SK-N-SH treated with all-trans-retinoic acid at 6 μM for 48 hours (cell line): ENCODE measurements at regions not wholly inside any gene's neighbourhood (a gene's known extent, or its start where the extent isn't known, plus 50 kb on each side); places are given as distances from the start of the nearest gene placed in this dataset.

Source experiments
- ATAC-seq: fragments of 200-7000 bp; cut with Tn5 transposase; 3 replicates; pipeline ENCODE4 v1.9.1; 2020; ENCODE audit warnings: mild to moderate bottlenecking, moderate library complexity
- ARNTL ChIP-seq: fragments of 450-650 bp; formaldehyde crosslinking; IDR thresholded peaks from 2 replicates; pipeline ENCODE4 v1.5.0; 2020; ENCODE audit warnings: low read depth, mild to moderate bottlenecking, moderate library complexity, borderline replicate concordance
- ESRRG ChIP-seq: fragments of 250-450 bp; sonication (Bioruptor Pico); IDR thresholded peaks from 2 replicates; pipeline ENCODE4 v1.6.1; 2021; ENCODE audit warnings: mild to moderate bottlenecking
- GLIS3 ChIP-seq: fragments of 250-450 bp; sonication (Bioruptor Pico); IDR thresholded peaks from 2 replicates; pipeline ENCODE4 v1.5.0; 2020; ENCODE audit warnings: mild to moderate bottlenecking, moderate library complexity
- PPARA ChIP-seq: fragments of 250-450 bp; sonication (Bioruptor Pico); IDR thresholded peaks from 2 replicates; pipeline ENCODE4 v1.5.0; 2020; ENCODE audit warnings: mild to moderate bottlenecking, borderline replicate concordance
- SNAI2 ChIP-seq: fragments of 250-450 bp; sonication (Bioruptor Pico); IDR thresholded peaks from 2 replicates; pipeline ENCODE4 v1.5.0; 2020; ENCODE audit warnings: mild to moderate bottlenecking, moderate library complexity
- TCF4 ChIP-seq: fragments of 250-450 bp; sonication (Bioruptor Pico); IDR thresholded peaks from 2 replicates; pipeline ENCODE4 v1.8.0; 2021; ENCODE audit warnings: mild to moderate bottlenecking, moderate library complexity, borderline replicate concordance
- ZFP3 ChIP-seq: fragments of 250-450 bp; sonication (Bioruptor Pico); IDR thresholded peaks from 2 replicates; pipeline ENCODE4 v1.5.0; 2020; ENCODE audit warnings: mild to moderate bottlenecking, moderate library complexity
- ZNF565 ChIP-seq: fragments of 450-650 bp; formaldehyde crosslinking; conservative IDR thresholded peaks from 2 replicates; pipeline ENCODE4 v1.5.0; 2020; ENCODE audit warnings: low read depth, mild to moderate bottlenecking, moderate library complexity
- ZNF70 ChIP-seq: fragments of 450-650 bp; formaldehyde crosslinking; IDR thresholded peaks from 2 replicates; pipeline ENCODE4 v1.5.0; 2020; ENCODE audit warnings: mild to moderate bottlenecking, moderate library complexity
- TF ChIP-seq, protein P1 (sequence below): fragments of 250-450 bp; sonication (Bioruptor Pico); IDR thresholded peaks from 2 replicates; pipeline ENCODE4 v1.5.1; 2020; ENCODE audit warnings: low read depth, mild to moderate bottlenecking, moderate library complexity
- TF ChIP-seq, protein P2 (sequence below): fragments of 250-450 bp; sonication (Bioruptor Pico); IDR thresholded peaks from 2 replicates; pipeline ENCODE4 v1.8.0; 2020; ENCODE audit warnings: mild to moderate bottlenecking, moderate library complexity, borderline replicate concordance
- TF ChIP-seq, protein P3 (sequence below): fragments of 250-450 bp; sonication (Bioruptor Pico); IDR thresholded peaks from 2 replicates; pipeline ENCODE4 v1.5.1; 2021; ENCODE audit warnings: mild to moderate bottlenecking, moderate library complexity
- TF ChIP-seq, protein P4 (sequence below): fragments of 250-450 bp; sonication (Bioruptor Pico); IDR thresholded peaks from 2 replicates; pipeline ENCODE4 v1.5.0; 2020; ENCODE audit warnings: mild to moderate bottlenecking, moderate library complexity
- TF ChIP-seq, protein P5 (sequence below): fragments of 250-450 bp; sonication (Bioruptor Pico); IDR thresholded peaks from 2 replicates; pipeline ENCODE4 v1.8.0; 2021; ENCODE audit warnings: low read depth, mild to moderate bottlenecking, moderate library complexity, borderline replicate concordance

DNA sequence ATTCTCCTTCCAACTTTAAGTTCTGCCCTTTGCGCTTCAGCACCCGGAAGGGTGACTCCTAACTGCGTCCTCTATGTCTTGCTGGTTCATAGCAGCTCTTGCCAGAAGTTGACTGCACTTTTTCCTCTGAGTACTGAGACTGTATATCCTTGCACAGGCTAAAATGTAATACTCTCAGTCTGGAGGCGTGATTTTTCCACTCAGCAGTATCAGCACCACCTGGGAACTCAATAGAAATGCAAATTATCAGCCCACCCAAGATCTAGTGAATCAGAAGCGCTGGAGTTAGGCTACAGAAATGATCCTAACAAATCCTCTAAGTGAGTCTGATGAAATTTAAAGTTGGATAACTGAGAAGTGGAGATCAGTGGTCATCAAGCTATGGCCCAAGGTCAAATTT, 1611.9 kb upstream of the SLC10A2 start:
- TF ChIP-seq ZFP3 (no peak), ZNF70 (CRISPR knock-in tag) (no peak), ARNTL (CRISPR knock-in tag) (no peak), ZNF565 (no peak), ESRRG (CRISPR knock-in tag) (no peak)
- TF ChIP-seq, protein P1, sequence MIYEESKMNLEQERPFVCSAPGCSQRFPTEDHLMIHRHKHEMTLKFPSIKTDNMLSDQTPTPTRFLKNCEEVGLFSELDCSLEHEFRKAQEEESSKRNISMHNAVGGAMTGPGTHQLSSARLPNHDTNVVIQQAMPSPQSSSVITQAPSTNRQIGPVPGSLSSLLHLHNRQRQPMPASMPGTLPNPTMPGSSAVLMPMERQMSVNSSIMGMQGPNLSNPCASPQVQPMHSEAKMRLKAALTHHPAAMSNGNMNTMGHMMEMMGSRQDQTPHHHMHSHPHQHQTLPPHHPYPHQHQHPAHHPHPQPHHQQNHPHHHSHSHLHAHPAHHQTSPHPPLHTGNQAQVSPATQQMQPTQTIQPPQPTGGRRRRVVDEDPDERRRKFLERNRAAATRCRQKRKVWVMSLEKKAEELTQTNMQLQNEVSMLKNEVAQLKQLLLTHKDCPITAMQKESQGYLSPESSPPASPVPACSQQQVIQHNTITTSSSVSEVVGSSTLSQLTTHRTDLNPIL (CRISPR knock-in tag) = no peak
- ATAC-seq = no peak

- ATAC-seq = no peak
- TF ChIP-seq ESRRG (CRISPR knock-in tag) = no peak
- TF ChIP-seq SNAI2 (CRISPR knock-in tag) = no peak
- TF ChIP-seq ARNTL (CRISPR knock-in tag) = no peak
- no peak for TF ChIP-seq GLIS3 (CRISPR knock-in tag)
- TF ChIP-seq, protein P2, sequence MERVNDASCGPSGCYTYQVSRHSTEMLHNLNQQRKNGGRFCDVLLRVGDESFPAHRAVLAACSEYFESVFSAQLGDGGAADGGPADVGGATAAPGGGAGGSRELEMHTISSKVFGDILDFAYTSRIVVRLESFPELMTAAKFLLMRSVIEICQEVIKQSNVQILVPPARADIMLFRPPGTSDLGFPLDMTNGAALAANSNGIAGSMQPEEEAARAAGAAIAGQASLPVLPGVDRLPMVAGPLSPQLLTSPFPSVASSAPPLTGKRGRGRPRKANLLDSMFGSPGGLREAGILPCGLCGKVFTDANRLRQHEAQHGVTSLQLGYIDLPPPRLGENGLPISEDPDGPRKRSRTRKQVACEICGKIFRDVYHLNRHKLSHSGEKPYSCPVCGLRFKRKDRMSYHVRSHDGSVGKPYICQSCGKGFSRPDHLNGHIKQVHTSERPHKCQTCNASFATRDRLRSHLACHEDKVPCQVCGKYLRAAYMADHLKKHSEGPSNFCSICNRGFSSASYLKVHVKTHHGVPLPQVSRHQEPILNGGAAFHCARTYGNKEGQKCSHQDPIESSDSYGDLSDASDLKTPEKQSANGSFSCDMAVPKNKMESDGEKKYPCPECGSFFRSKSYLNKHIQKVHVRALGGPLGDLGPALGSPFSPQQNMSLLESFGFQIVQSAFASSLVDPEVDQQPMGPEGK (CRISPR knock-in tag) = no peak
- TF ChIP-seq, protein P3, sequence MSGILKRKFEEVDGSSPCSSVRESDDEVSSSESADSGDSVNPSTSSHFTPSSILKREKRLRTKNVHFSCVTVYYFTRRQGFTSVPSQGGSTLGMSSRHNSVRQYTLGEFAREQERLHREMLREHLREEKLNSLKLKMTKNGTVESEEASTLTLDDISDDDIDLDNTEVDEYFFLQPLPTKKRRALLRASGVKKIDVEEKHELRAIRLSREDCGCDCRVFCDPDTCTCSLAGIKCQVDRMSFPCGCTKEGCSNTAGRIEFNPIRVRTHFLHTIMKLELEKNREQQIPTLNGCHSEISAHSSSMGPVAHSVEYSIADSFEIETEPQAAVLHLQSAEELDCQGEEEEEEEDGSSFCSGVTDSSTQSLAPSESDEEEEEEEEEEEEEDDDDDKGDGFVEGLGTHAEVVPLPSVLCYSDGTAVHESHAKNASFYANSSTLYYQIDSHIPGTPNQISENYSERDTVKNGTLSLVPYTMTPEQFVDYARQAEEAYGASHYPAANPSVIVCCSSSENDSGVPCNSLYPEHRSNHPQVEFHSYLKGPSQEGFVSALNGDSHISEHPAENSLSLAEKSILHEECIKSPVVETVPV (CRISPR knock-in tag) = no peak
Measured at GRCh38 chr13:104671901-104672300, 1605.7 kb upstream of the SLC10A2 start.

GRCh38 chr13:104657196-104657595, 1591.0 kb upstream of the SLC10A2 start:
- no peak for ATAC-seq
- TF ChIP-seq, protein P4, sequence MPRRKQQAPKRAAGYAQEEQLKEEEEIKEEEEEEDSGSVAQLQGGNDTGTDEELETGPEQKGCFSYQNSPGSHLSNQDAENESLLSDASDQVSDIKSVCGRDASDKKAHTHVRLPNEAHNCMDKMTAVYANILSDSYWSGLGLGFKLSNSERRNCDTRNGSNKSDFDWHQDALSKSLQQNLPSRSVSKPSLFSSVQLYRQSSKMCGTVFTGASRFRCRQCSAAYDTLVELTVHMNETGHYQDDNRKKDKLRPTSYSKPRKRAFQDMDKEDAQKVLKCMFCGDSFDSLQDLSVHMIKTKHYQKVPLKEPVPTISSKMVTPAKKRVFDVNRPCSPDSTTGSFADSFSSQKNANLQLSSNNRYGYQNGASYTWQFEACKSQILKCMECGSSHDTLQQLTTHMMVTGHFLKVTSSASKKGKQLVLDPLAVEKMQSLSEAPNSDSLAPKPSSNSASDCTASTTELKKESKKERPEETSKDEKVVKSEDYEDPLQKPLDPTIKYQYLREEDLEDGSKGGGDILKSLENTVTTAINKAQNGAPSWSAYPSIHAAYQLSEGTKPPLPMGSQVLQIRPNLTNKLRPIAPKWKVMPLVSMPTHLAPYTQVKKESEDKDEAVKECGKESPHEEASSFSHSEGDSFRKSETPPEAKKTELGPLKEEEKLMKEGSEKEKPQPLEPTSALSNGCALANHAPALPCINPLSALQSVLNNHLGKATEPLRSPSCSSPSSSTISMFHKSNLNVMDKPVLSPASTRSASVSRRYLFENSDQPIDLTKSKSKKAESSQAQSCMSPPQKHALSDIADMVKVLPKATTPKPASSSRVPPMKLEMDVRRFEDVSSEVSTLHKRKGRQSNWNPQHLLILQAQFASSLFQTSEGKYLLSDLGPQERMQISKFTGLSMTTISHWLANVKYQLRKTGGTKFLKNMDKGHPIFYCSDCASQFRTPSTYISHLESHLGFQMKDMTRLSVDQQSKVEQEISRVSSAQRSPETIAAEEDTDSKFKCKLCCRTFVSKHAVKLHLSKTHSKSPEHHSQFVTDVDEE (CRISPR knock-in tag) = no peak
- TF ChIP-seq, protein P2 (CRISPR knock-in tag) = no peak
- TF ChIP-seq TCF4 (CRISPR knock-in tag) (no peak), SNAI2 (CRISPR knock-in tag) (no peak), PPARA (CRISPR knock-in tag) (no peak), ZNF70 (CRISPR knock-in tag) (no peak)

DNA sequence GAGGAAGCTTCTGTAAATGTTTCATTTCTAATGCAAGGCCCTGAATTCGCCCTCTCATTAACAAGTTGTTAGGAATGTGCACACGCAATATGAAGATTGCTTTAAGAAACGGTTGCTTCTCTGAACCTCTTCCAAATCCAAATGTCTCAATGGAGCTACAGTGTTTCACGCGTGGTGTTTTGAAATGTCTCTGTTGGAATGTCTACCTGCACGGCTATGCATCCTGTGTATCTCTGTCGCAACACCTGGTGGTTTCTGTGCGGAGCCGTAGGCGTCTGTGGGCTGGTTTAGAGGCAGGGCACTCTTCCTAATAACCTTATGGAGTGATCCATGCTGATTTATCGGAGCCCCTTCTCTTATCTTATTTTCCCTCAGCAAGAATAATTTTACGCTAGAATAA, 1584.2 kb upstream of the SLC10A2 start:
- TF ChIP-seq ZNF70 (CRISPR knock-in tag) = no peak
- no peak for TF ChIP-seq ARNTL (CRISPR knock-in tag)
- TF ChIP-seq, protein P4 (CRISPR knock-in tag) = no peak
- TF ChIP-seq GLIS3 (CRISPR knock-in tag) = no peak
- TF ChIP-seq, protein P5, sequence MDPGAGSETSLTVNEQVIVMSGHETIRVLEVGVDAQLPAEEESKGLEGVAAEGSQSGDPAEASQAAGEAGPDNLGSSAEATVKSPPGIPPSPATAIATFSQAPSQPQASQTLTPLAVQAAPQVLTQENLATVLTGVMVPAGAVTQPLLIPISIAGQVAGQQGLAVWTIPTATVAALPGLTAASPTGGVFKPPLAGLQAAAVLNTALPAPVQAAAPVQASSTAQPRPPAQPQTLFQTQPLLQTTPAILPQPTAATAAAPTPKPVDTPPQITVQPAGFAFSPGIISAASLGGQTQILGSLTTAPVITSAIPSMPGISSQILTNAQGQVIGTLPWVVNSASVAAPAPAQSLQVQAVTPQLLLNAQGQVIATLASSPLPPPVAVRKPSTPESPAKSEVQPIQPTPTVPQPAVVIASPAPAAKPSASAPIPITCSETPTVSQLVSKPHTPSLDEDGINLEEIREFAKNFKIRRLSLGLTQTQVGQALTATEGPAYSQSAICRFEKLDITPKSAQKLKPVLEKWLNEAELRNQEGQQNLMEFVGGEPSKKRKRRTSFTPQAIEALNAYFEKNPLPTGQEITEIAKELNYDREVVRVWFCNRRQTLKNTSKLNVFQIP = no peak
- no peak for ATAC-seq
